Retinal pigment epithelial cell (primary cell): ENCODE measurements at regions not wholly inside any gene's neighbourhood (a gene's known extent, or its start where the extent isn't known, plus 50 kb on each side); places are given as distances from the start of the nearest gene placed in this dataset.

Source experiments
- DNase-seq: peaks from one replicate; pipeline ENCODE4 v3.0.0-alpha.2; 2010; ENCODE audit warnings: low read depth
- H3K4me3 ChIP-seq: 2 replicates; pipeline ENCODE4 v1.5.1; 2011; ENCODE audit warnings: mild to moderate bottlenecking, low read length, control low read depth, moderate library complexity
- CTCF ChIP-seq: conservative IDR thresholded peaks from 2 replicates; pipeline ENCODE4 v1.5.1; 2011; ENCODE audit warnings: low read depth, low read length, control low read depth, inconsistent platforms

GRCh38 chr6:14720411-14721102 lies 525.3 kb upstream of the JARID2 start:
- DNase-seq: no peak
- TF ChIP-seq CTCF: no peak
- H3K4me3 ChIP-seq: no peak overlapping the region

- no peak for DNase-seq
- TF ChIP-seq CTCF: no peak
- no peak overlapping the region for H3K4me3 ChIP-seq
These were observed 524.6 kb upstream of the JARID2 start for GRCh38 chr6:14721103-14721758.

GRCh38 chr6:14722001-14722562 lies 523.8 kb upstream of the JARID2 start:
- no peak for DNase-seq
- TF ChIP-seq CTCF: no peak
- no peak overlapping the region for H3K4me3 ChIP-seq

- no peak for DNase-seq
- no peak overlapping the region for H3K4me3 ChIP-seq
- no peak for TF ChIP-seq CTCF
These were observed 523.2 kb upstream of the JARID2 start for GRCh38 chr6:14722704-14723103.

- H3K4me3 ChIP-seq: no peak overlapping the region
- DNase-seq: no peak
- TF ChIP-seq CTCF: no peak
These were observed 522.3 kb upstream of the JARID2 start for GRCh38 chr6:14723535-14724086.

- no peak for DNase-seq
- no peak for TF ChIP-seq CTCF
- H3K4me3 ChIP-seq: no peak overlapping the region
These were observed 521.3 kb upstream of the JARID2 start for GRCh38 chr6:14724549-14724948.
